ENCODE measurements at regions not wholly inside any gene's neighbourhood (a gene's known extent, or its start where the extent isn't known, plus 50 kb on each side); places are given as distances from the start of the nearest gene placed in this dataset.
"Not testable (repeated sequence)": the region's sequence is repeated elsewhere in the genome, so short reads cannot be mapped to it uniquely, and the experiment has no call there.

- DNase-seq (ENCODE audit: low read depth in 4 of 4, low spot score in 3 of 4) = not testable (repeated sequence)
Observed at GRCh38 chr7:55743454-55743717, 119.2 kb downstream of the SEPTIN14 start.

- DNase-seq (ENCODE audit: low read depth in 4 of 4, low spot score in 3 of 4) = not testable (repeated sequence)
Observed at GRCh38 chr7:55742651-55743453, 119.7 kb downstream of the SEPTIN14 start.

- not testable (repeated sequence) for DNase-seq (ENCODE audit: low read depth in 4 of 4, low spot score in 3 of 4)
Observed at GRCh38 chr7:55741721-55742631, 120.6 kb downstream of the SEPTIN14 start.

- DNase-seq (ENCODE audit: low read depth in 4 of 4, low spot score in 3 of 4) = not testable (repeated sequence)
Observed at GRCh38 chr7:55740633-55741250, 121.8 kb downstream of the SEPTIN14 start.

- not testable (repeated sequence) for DNase-seq (ENCODE audit: low read depth in 4 of 4, low spot score in 3 of 4)
Observed at GRCh38 chr7:55740053-55740452, 122.5 kb downstream of the SEPTIN14 start.

- DNase-seq (ENCODE audit: low read depth in 4 of 4, low spot score in 3 of 4) = not testable (repeated sequence)
Observed at GRCh38 chr7:55736641-55737221, 125.8 kb downstream of the SEPTIN14 start.

GRCh38 chr7:55733241-55734140, 129.1 kb downstream of the SEPTIN14 start:
- DNase-seq (ENCODE audit: low read depth in 4 of 4, low spot score in 3 of 4) = no peak

- DNase-seq (ENCODE audit: low read depth in 4 of 4, low spot score in 3 of 4) = no peak
Observed at GRCh38 chr7:55731931-55732330, 130.6 kb downstream of the SEPTIN14 start.

GRCh38 chr7:55730197-55730596, 132.4 kb downstream of the SEPTIN14 start:
- no peak for DNase-seq (ENCODE audit: low read depth in 4 of 4, low spot score in 3 of 4)

- no peak for DNase-seq (ENCODE audit: low read depth in 4 of 4, low spot score in 3 of 4)
Observed at GRCh38 chr7:55723621-55723941, 139.0 kb downstream of the SEPTIN14 start.

GRCh38 chr7:55722874-55723620, 139.5 kb downstream of the SEPTIN14 start:
- not testable (repeated sequence) for DNase-seq (ENCODE audit: low read depth in 4 of 4, low spot score in 3 of 4)

- not testable (repeated sequence) for DNase-seq (ENCODE audit: low read depth in 4 of 4, low spot score in 3 of 4)
Observed at GRCh38 chr7:55721004-55721403, 141.5 kb downstream of the SEPTIN14 start.

- not testable (repeated sequence) for DNase-seq (ENCODE audit: low read depth in 4 of 4, low spot score in 3 of 4)
Observed at GRCh38 chr7:55715247-55715867, 143.1 kb upstream of the VOPP1 start.

GRCh38 chr7:55714370-55714769, 142.1 kb upstream of the VOPP1 start:
- not testable (repeated sequence) for DNase-seq (ENCODE audit: low read depth in 4 of 4, low spot score in 3 of 4)

GRCh38 chr7:55710312-55710711, 138.0 kb upstream of the VOPP1 start:
- DNase-seq (ENCODE audit: low read depth in 4 of 4, low spot score in 3 of 4) = not testable (repeated sequence)

GRCh38 chr7:55708028-55708427, 135.7 kb upstream of the VOPP1 start:
- DNase-seq (ENCODE audit: low read depth in 4 of 4, low spot score in 3 of 4) = not testable (repeated sequence)

- not testable (repeated sequence) for DNase-seq (ENCODE audit: low read depth in 4 of 4, low spot score in 3 of 4)
Observed at GRCh38 chr7:55707410-55707809, 135.1 kb upstream of the VOPP1 start.

GRCh38 chr7:55706451-55707195, 134.3 kb upstream of the VOPP1 start:
- not testable (repeated sequence) for DNase-seq (ENCODE audit: low read depth in 4 of 4, low spot score in 3 of 4)

Measured in left renal pelvis (tissue), 4 donors.